GM23338 (cell line): ENCODE measurements at regions not wholly inside any gene's neighbourhood (a gene's known extent, or its start where the extent isn't known, plus 50 kb on each side); places are given as distances from the start of the nearest gene placed in this dataset.
A peak's percentile ranks its signal among the peaks of the same experiment; 100 is the strongest.

Experiments used
- ATAC-seq: fragments of 200-7000 bp; cut with Tn5 transposase; 3 replicates; pipeline ENCODE4 v1.9.1; 2020
- DNase-seq: peaks from one replicate; pipeline ENCODE4 v3.0.0-alpha.2; 2015; ENCODE audit warnings: low spot score
- H2AFZ ChIP-seq: fragments of 200-600 bp; sonication (generic); 2 replicates; pipeline ENCODE4 v1.8.0; 2016; ENCODE audit warnings: antibody characterized with exemption, mild to moderate bottlenecking, moderate library complexity
- H3F3A ChIP-seq: fragments of 200-600 bp; sonication (generic); replicated peaks from 2 replicates; pipeline ENCODE4 v1.8.0; 2017; ENCODE audit warnings: antibody characterized with exemption, mixed run types, low read depth
- H3K27ac ChIP-seq: fragments of 200-600 bp; sonication (generic); 2 replicates; pipeline ENCODE4 v1.6.1; 2016; ENCODE audit warnings: low read depth
- H3K27me3 ChIP-seq: fragments of 200-600 bp; sonication (generic); 2 replicates; pipeline ENCODE4 v1.8.0; 2016; ENCODE audit warnings: mild to moderate bottlenecking, mixed run types, moderate library complexity; ENCODE audit not compliant: insufficient read depth
- H3K36me3 ChIP-seq: fragments of 200-600 bp; sonication (generic); 2 replicates; pipeline ENCODE4 v1.8.0; 2016; ENCODE audit warnings: mild to moderate bottlenecking; ENCODE audit not compliant: insufficient read depth
- H3K4me1 ChIP-seq: fragments of 200-600 bp; sonication (generic); 2 replicates; pipeline ENCODE4 v1.8.0; 2016; ENCODE audit warnings: mild to moderate bottlenecking, moderate library complexity; ENCODE audit not compliant: insufficient read depth
- H3K4me2 ChIP-seq: fragments of 200-600 bp; sonication (generic); 2 replicates; pipeline ENCODE4 v1.7.1; 2017; ENCODE audit warnings: mixed run types
- H3K4me3 ChIP-seq: fragments of 200-600 bp; sonication (generic); 2 replicates; pipeline ENCODE4 v1.6.1; 2016; ENCODE audit warnings: mixed run types
- H3K79me2 ChIP-seq: fragments of 200-600 bp; sonication (generic); replicated peaks from 2 replicates; pipeline ENCODE4 v1.8.0; 2017; ENCODE audit warnings: mild to moderate bottlenecking; ENCODE audit not compliant: insufficient read depth
- H3K9me2 ChIP-seq: fragments of 200-600 bp; sonication (generic); 2 replicates; pipeline ENCODE4 v1.8.0; 2017; ENCODE audit not compliant: insufficient read depth
- H4K20me1 ChIP-seq: fragments of 200-600 bp; sonication (generic); replicated peaks from 2 replicates; pipeline ENCODE4 v1.8.0; 2017; ENCODE audit warnings: mild to moderate bottlenecking; ENCODE audit not compliant: insufficient read depth
- H3K27ac Mint-ChIP-seq: 2 replicates; pipeline ENCODE4 v1.8.0; 2020; ENCODE audit warnings: inconsistent platforms, mild to moderate bottlenecking, moderate library complexity, mixed read lengths
- H3K27me3 Mint-ChIP-seq: 3 replicates; pipeline ENCODE4 v1.8.0; 2022; ENCODE audit warnings: low read depth, mild to moderate bottlenecking, moderate library complexity, mixed read lengths, inconsistent platforms; ENCODE audit not compliant: insufficient read depth, poor library complexity
- H3K36me3 Mint-ChIP-seq: 3 replicates; pipeline ENCODE4 v1.8.0; 2021; ENCODE audit warnings: low read depth, mild to moderate bottlenecking, inconsistent platforms, moderate library complexity, mixed read lengths
- H3K4me1 Mint-ChIP-seq: 3 replicates; pipeline ENCODE4 v1.8.0; 2020; ENCODE audit warnings: mild to moderate bottlenecking, inconsistent platforms, mixed read lengths
- H3K4me3 Mint-ChIP-seq: 3 replicates; pipeline ENCODE4 v1.8.0; 2021; ENCODE audit warnings: moderate library complexity, mild to moderate bottlenecking, inconsistent platforms, mixed read lengths
- H3K9me3 Mint-ChIP-seq: 3 replicates; pipeline ENCODE4 v1.8.0; 2020; ENCODE audit warnings: moderate library complexity, mild to moderate bottlenecking, inconsistent platforms, mixed read lengths
- JUNB ChIP-seq: IDR thresholded peaks from one replicate; pipeline ENCODE4 v1.6.1; 2016; ENCODE audit warnings: antibody characterized with exemption; ENCODE audit not compliant: unreplicated experiment
- ZNF114 ChIP-seq: fragments of 250-450 bp; sonication (Bioruptor Pico); IDR thresholded peaks from 2 replicates; pipeline ENCODE4 v1.5.0; 2020; ENCODE audit warnings: mild to moderate bottlenecking, moderate library complexity
- ZNF331 ChIP-seq: fragments of 250-450 bp; sonication (Bioruptor Pico); IDR thresholded peaks from 2 replicates; pipeline ENCODE4 v1.5.0; 2020; ENCODE audit warnings: low read depth, mild to moderate bottlenecking, moderate library complexity
- ZNF462 ChIP-seq: fragments of 250-450 bp; sonication (Bioruptor Pico); IDR thresholded peaks from 2 replicates; pipeline ENCODE4 v1.5.0; 2020; ENCODE audit warnings: mild to moderate bottlenecking, moderate library complexity
- TF ChIP-seq, protein P1 (sequence below): IDR thresholded peaks from one replicate; pipeline ENCODE4 v1.6.1; 2018; ENCODE audit warnings: antibody characterized with exemption; ENCODE audit not compliant: unreplicated experiment
- TF ChIP-seq, protein P2 (sequence below): IDR thresholded peaks from 2 replicates; pipeline ENCODE4 v1.6.1; 2016; ENCODE audit warnings: antibody characterized with exemption

DNA sequence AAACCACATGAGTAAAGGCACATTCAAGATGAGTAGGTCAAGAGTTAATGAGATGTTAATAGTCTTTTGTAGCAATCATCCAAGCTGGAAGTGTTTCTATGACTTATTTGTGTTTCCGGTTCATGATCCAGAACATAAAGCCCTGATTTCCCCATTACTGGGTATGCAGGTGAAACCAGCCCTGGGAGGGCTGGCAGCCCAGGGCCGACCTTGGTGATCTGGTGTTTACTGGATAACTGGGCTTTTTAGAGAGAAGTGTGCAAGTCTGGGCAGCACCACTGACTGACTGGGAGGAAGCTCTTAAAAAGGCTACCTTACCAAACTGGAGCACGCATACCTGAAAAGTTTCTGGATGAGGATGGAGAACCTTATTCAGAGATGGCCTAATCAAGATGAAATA, 431.6 kb upstream of the VRK2 start:
- Mint-ChIP-seq H3K4me1 (no peaks in the 10 kb centered on the region), H3K36me3 (no peaks in the 10 kb centered on the region), H3K27me3 (no peaks in the 10 kb centered on the region), H3K27ac (no peak overlapping the region), H3K4me3 (no peak overlapping the region), H3K9me3 (peaks cover 5% of the 10 kb centered on the region; the same call in 1 of the 3 replicates)
- Histone ChIP-seq H3F3A (no peaks in the 10 kb centered on the region), H3K27ac (no peak overlapping the region), H4K20me1 (no peaks in the 10 kb centered on the region), H2AFZ (peak overlapping the region; percentile 61; the same call in 1 of the 2 replicates), H3K9me2 (no peaks in the 10 kb centered on the region), H3K79me2 (no peaks in the 10 kb centered on the region), H3K4me2 (no peak overlapping the region), H3K27me3 (no peaks in the 10 kb centered on the region), H3K4me3 (no peak overlapping the region), H3K36me3 (no peaks in the 10 kb centered on the region), H3K4me1 (no peaks in the 10 kb centered on the region)
- ATAC-seq, result no peak
- DNase-seq, result no peak
- TF ChIP-seq, protein P1, sequence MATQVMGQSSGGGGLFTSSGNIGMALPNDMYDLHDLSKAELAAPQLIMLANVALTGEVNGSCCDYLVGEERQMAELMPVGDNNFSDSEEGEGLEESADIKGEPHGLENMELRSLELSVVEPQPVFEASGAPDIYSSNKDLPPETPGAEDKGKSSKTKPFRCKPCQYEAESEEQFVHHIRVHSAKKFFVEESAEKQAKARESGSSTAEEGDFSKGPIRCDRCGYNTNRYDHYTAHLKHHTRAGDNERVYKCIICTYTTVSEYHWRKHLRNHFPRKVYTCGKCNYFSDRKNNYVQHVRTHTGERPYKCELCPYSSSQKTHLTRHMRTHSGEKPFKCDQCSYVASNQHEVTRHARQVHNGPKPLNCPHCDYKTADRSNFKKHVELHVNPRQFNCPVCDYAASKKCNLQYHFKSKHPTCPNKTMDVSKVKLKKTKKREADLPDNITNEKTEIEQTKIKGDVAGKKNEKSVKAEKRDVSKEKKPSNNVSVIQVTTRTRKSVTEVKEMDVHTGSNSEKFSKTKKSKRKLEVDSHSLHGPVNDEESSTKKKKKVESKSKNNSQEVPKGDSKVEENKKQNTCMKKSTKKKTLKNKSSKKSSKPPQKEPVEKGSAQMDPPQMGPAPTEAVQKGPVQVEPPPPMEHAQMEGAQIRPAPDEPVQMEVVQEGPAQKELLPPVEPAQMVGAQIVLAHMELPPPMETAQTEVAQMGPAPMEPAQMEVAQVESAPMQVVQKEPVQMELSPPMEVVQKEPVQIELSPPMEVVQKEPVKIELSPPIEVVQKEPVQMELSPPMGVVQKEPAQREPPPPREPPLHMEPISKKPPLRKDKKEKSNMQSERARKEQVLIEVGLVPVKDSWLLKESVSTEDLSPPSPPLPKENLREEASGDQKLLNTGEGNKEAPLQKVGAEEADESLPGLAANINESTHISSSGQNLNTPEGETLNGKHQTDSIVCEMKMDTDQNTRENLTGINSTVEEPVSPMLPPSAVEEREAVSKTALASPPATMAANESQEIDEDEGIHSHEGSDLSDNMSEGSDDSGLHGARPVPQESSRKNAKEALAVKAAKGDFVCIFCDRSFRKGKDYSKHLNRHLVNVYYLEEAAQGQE, result no peak

- H3K36me3 Mint-ChIP-seq, result no peaks in the 10 kb centered on the region
- Histone ChIP-seq H4K20me1 (no peaks in the 10 kb centered on the region), H3K36me3 (no peaks in the 10 kb centered on the region), H2AFZ (no peak overlapping the region), H3K27me3 (no peaks in the 10 kb centered on the region), H3K9me2 (no peaks in the 10 kb centered on the region), H3F3A (no peaks in the 10 kb centered on the region), H3K4me3 (no peak overlapping the region), H3K4me2 (no peak overlapping the region), H3K79me2 (no peaks in the 10 kb centered on the region), H3K4me1 (no peaks in the 10 kb centered on the region), H3K27ac (no peak overlapping the region)
- no peak overlapping the region; the same call in 1 of the 2 replicates for H3K27ac Mint-ChIP-seq
- H3K4me3 Mint-ChIP-seq, result no peak overlapping the region
- ATAC-seq, result no peak
- H3K4me1 Mint-ChIP-seq, result no peaks in the 10 kb centered on the region
- peaks cover 2% of the 10 kb centered on the region; the same call in 1 of the 3 replicates for H3K9me3 Mint-ChIP-seq
- H3K27me3 Mint-ChIP-seq, result no peaks in the 10 kb centered on the region
- no peak for DNase-seq
- TF ChIP-seq ZNF331 (CRISPR knock-in tag) (no peak), ZNF114 (CRISPR knock-in tag) (no peak), ZNF462 (CRISPR knock-in tag) (no peak), JUNB (no peak)
- TF ChIP-seq, protein P1, result no peak
- TF ChIP-seq, protein P2, sequence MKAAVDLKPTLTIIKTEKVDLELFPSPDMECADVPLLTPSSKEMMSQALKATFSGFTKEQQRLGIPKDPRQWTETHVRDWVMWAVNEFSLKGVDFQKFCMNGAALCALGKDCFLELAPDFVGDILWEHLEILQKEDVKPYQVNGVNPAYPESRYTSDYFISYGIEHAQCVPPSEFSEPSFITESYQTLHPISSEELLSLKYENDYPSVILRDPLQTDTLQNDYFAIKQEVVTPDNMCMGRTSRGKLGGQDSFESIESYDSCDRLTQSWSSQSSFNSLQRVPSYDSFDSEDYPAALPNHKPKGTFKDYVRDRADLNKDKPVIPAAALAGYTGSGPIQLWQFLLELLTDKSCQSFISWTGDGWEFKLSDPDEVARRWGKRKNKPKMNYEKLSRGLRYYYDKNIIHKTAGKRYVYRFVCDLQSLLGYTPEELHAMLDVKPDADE, result no peak
Observed at GRCh38 chr2:57615855-57616556, 430.6 kb upstream of the VRK2 start.
